ENCODE measurements at regions not wholly inside any gene's neighbourhood (a gene's known extent, or its start where the extent isn't known, plus 50 kb on each side); places are given as distances from the start of the nearest gene placed in this dataset.

GRCh38 chr6:71043902-71044301 is 87.0 kb upstream of the B3GAT2 start:
- TF ChIP-seq, protein P1, sequence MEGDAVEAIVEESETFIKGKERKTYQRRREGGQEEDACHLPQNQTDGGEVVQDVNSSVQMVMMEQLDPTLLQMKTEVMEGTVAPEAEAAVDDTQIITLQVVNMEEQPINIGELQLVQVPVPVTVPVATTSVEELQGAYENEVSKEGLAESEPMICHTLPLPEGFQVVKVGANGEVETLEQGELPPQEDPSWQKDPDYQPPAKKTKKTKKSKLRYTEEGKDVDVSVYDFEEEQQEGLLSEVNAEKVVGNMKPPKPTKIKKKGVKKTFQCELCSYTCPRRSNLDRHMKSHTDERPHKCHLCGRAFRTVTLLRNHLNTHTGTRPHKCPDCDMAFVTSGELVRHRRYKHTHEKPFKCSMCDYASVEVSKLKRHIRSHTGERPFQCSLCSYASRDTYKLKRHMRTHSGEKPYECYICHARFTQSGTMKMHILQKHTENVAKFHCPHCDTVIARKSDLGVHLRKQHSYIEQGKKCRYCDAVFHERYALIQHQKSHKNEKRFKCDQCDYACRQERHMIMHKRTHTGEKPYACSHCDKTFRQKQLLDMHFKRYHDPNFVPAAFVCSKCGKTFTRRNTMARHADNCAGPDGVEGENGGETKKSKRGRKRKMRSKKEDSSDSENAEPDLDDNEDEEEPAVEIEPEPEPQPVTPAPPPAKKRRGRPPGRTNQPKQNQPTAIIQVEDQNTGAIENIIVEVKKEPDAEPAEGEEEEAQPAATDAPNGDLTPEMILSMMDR (IDR thresholded peaks at IDR 0.05; ENCODE audit: insufficient read depth, low read length): no peak
- TF ChIP-seq, protein P2, sequence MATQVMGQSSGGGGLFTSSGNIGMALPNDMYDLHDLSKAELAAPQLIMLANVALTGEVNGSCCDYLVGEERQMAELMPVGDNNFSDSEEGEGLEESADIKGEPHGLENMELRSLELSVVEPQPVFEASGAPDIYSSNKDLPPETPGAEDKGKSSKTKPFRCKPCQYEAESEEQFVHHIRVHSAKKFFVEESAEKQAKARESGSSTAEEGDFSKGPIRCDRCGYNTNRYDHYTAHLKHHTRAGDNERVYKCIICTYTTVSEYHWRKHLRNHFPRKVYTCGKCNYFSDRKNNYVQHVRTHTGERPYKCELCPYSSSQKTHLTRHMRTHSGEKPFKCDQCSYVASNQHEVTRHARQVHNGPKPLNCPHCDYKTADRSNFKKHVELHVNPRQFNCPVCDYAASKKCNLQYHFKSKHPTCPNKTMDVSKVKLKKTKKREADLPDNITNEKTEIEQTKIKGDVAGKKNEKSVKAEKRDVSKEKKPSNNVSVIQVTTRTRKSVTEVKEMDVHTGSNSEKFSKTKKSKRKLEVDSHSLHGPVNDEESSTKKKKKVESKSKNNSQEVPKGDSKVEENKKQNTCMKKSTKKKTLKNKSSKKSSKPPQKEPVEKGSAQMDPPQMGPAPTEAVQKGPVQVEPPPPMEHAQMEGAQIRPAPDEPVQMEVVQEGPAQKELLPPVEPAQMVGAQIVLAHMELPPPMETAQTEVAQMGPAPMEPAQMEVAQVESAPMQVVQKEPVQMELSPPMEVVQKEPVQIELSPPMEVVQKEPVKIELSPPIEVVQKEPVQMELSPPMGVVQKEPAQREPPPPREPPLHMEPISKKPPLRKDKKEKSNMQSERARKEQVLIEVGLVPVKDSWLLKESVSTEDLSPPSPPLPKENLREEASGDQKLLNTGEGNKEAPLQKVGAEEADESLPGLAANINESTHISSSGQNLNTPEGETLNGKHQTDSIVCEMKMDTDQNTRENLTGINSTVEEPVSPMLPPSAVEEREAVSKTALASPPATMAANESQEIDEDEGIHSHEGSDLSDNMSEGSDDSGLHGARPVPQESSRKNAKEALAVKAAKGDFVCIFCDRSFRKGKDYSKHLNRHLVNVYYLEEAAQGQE (IDR thresholded peaks at IDR 0.05; ENCODE audit: insufficient replicate concordance, low read depth): no peak
- TF ChIP-seq POLR2AphosphoS5 (IDR thresholded peaks at IDR 0.05; ENCODE audit: low read depth) (no peak), GABPA (IDR thresholded peaks at IDR 0.05; ENCODE audit: low read depth) (no peak), SPI1 (IDR thresholded peaks at IDR 0.05; ENCODE audit: borderline replicate concordance, low read depth) (no peak)

All from HL-60 (cell line).